GM21360 (cell line): ENCODE measurements at regions not wholly inside any gene's neighbourhood (a gene's known extent, or its start where the extent isn't known, plus 50 kb on each side); places are given as distances from the start of the nearest gene placed in this dataset.

Source experiments
- ATAC-seq: cut with Tn5 transposase; IDR thresholded peaks from one replicate; pipeline ENCODE4 v1.9.1; 2021; ENCODE audit warnings: mild to moderate bottlenecking, moderate library complexity; ENCODE audit not compliant: unreplicated experiment

GRCh38 chr4:30930276-30930675 lies 210.1 kb downstream of the PCDH7 start:
- ATAC-seq = no peak

- ATAC-seq = no peak
Observed at GRCh38 chr4:30932581-30932980, 212.4 kb downstream of the PCDH7 start.

GRCh38 chr4:30939069-30939468 lies 218.9 kb downstream of the PCDH7 start:
- ATAC-seq = no peak

GRCh38 chr4:30939684-30940083 lies 219.5 kb downstream of the PCDH7 start:
- ATAC-seq = no peak

GRCh38 chr4:30941641-30942040 lies 221.5 kb downstream of the PCDH7 start:
- ATAC-seq = no peak

- ATAC-seq = no peak
Observed at GRCh38 chr4:30943356-30943755, 223.2 kb downstream of the PCDH7 start.

- no peak for ATAC-seq
Observed at GRCh38 chr4:30945586-30945985, 225.4 kb downstream of the PCDH7 start.

- ATAC-seq = no peak
Observed at GRCh38 chr4:30946288-30946687, 226.1 kb downstream of the PCDH7 start.

GRCh38 chr4:30948653-30949052 lies 228.5 kb downstream of the PCDH7 start:
- no peak for ATAC-seq

GRCh38 chr4:30950737-30951136 lies 230.6 kb downstream of the PCDH7 start:
- no peak for ATAC-seq

GRCh38 chr4:30952526-30953219 lies 232.5 kb downstream of the PCDH7 start:
- no peak for ATAC-seq

- no peak for ATAC-seq
Observed at GRCh38 chr4:30953799-30954198, 233.6 kb downstream of the PCDH7 start.

GRCh38 chr4:30956916-30957315 lies 236.7 kb downstream of the PCDH7 start:
- no peak for ATAC-seq

- no peak for ATAC-seq
Observed at GRCh38 chr4:30957706-30958105, 237.5 kb downstream of the PCDH7 start.

- no peak for ATAC-seq
Observed at GRCh38 chr4:30959781-30960485, 239.8 kb downstream of the PCDH7 start.

- no peak for ATAC-seq
Observed at GRCh38 chr4:30962939-30963338, 242.8 kb downstream of the PCDH7 start.

GRCh38 chr4:30968926-30969325 lies 248.8 kb downstream of the PCDH7 start:
- ATAC-seq = no peak

GRCh38 chr4:30972542-30972941 lies 252.4 kb downstream of the PCDH7 start:
- no peak for ATAC-seq

- ATAC-seq = no peak
Observed at GRCh38 chr4:30973993-30974392, 253.8 kb downstream of the PCDH7 start.

GRCh38 chr4:30979402-30979801 lies 259.2 kb downstream of the PCDH7 start:
- ATAC-seq = no peak

- ATAC-seq = no peak
Observed at GRCh38 chr4:30989508-30989907, 269.3 kb downstream of the PCDH7 start.

GRCh38 chr4:30996841-30997240 lies 276.7 kb downstream of the PCDH7 start:
- ATAC-seq = no peak

GRCh38 chr4:31005037-31005436 lies 284.9 kb downstream of the PCDH7 start:
- ATAC-seq = no peak
